ENCODE measurements at regions not wholly inside any gene's neighbourhood (a gene's known extent, or its start where the extent isn't known, plus 50 kb on each side); places are given as distances from the start of the nearest gene placed in this dataset.

GRCh38 chr5:121707178-121707577 lies 144.5 kb upstream of the FTMT start:
- DNase-seq (ENCODE audit: low read depth): no peak
- no peak overlapping the region for H3K4me3 ChIP-seq (ENCODE audit: control insufficient read depth, low read depth, low read length)
- no peak for TF ChIP-seq CTCF (IDR thresholded peaks at IDR 0.05; ENCODE audit: control insufficient read depth, insufficient read depth, low read depth, low read length, missing control alignments)

DNA sequence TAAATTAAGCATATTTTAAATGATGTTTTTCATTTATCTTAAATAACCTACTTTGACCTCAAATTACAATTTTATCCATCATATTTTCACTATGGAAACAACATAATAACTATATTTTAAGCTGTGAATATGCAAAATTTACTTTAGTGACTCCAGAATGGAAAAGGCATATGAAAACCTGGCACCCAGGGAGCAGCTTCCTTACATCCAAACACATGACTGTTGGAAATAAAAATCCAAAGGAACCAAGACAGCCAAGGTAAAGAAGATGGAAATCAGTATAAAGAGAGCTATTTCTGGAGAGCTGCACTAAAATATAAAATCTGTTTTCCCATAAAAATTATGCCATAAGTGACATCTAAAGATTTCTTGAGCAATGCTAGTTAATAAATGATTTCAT lies 140.3 kb upstream of the FTMT start:
- DNase-seq (ENCODE audit: low read depth): no peak
- TF ChIP-seq CTCF (IDR thresholded peaks at IDR 0.05; ENCODE audit: control insufficient read depth, insufficient read depth, low read depth, low read length, missing control alignments): no peak
- no peak overlapping the region for H3K4me3 ChIP-seq (ENCODE audit: control insufficient read depth, low read depth, low read length)

GRCh38 chr5:121719255-121719654 lies 132.4 kb upstream of the FTMT start:
- DNase-seq (ENCODE audit: low read depth): no peak
- no peak overlapping the region for H3K4me3 ChIP-seq (ENCODE audit: control insufficient read depth, low read depth, low read length)
- no peak for TF ChIP-seq CTCF (IDR thresholded peaks at IDR 0.05; ENCODE audit: control insufficient read depth, insufficient read depth, low read depth, low read length, missing control alignments)

- no peak for TF ChIP-seq CTCF (IDR thresholded peaks at IDR 0.05; ENCODE audit: control insufficient read depth, insufficient read depth, low read depth, low read length, missing control alignments)
- DNase-seq (ENCODE audit: low read depth): no peak
- H3K4me3 ChIP-seq (ENCODE audit: control insufficient read depth, low read depth, low read length): no peak overlapping the region
These were observed 126.2 kb upstream of the FTMT start for GRCh38 chr5:121725450-121725849.

GRCh38 chr5:121726991-121727390 lies 124.7 kb upstream of the FTMT start:
- no peak for DNase-seq (ENCODE audit: low read depth)
- TF ChIP-seq CTCF (IDR thresholded peaks at IDR 0.05; ENCODE audit: control insufficient read depth, insufficient read depth, low read depth, low read length, missing control alignments): no peak
- H3K4me3 ChIP-seq (ENCODE audit: control insufficient read depth, low read depth, low read length): no peak overlapping the region

- TF ChIP-seq CTCF (IDR thresholded peaks at IDR 0.05; ENCODE audit: control insufficient read depth, insufficient read depth, low read depth, low read length, missing control alignments): no peak
- DNase-seq (ENCODE audit: low read depth): no peak
- H3K4me3 ChIP-seq (ENCODE audit: control insufficient read depth, low read depth, low read length): no peak overlapping the region
These were observed 120.3 kb upstream of the FTMT start for GRCh38 chr5:121731377-121731776.

GRCh38 chr5:121735618-121736017 lies 116.1 kb upstream of the FTMT start:
- no peak for TF ChIP-seq CTCF (IDR thresholded peaks at IDR 0.05; ENCODE audit: control insufficient read depth, insufficient read depth, low read depth, low read length, missing control alignments)
- H3K4me3 ChIP-seq (ENCODE audit: control insufficient read depth, low read depth, low read length): no peak overlapping the region
- no peak for DNase-seq (ENCODE audit: low read depth)

All from AG09309 (cell line).